H1 (cell line): ENCODE measurements at regions not wholly inside any gene's neighbourhood (a gene's known extent, or its start where the extent isn't known, plus 50 kb on each side); places are given as distances from the start of the nearest gene placed in this dataset.
"Not testable (repeated sequence)": the region's sequence is repeated elsewhere in the genome, so short reads cannot be mapped to it uniquely, and the experiment has no call there.

Experiments
- CTCF ChIA-PET: fragments of 300-600 bp; sonication (Branson Sonifier 250); formaldehyde crosslinking; loops from one replicate; lab custom pipeline; 2021; ENCODE audit not compliant: partially characterized antibody; lab: Charles Lee
- POLR2A ChIA-PET: fragments of 300-600 bp; sonication (Branson Sonifier 250); formaldehyde crosslinking; loops from one replicate; lab custom pipeline; 2021; ENCODE audit warnings: inconsistent platforms; ENCODE audit not compliant: partially characterized antibody; lab: Charles Lee
- DNase-seq, 2 experiments: peaks; one replicate each; pipeline versions ENCODE4 v3.0.0 to v3.0.0-alpha.2; 2010 to 2022; ENCODE audit warnings: low spot score in 2 of 2, low read depth in 1 of 2, mixed read lengths in 1 of 2
- FAIRE-seq: peaks from 2 replicates; lab custom pipeline; 2011; peaks lifted over from hg19 to GRCh38; lab: Jason Lieb, UNC
- H2AFZ ChIP-seq: 2 replicates; pipeline ENCODE4 v1.8.1; 2012; ENCODE audit warnings: low read length, inconsistent platforms
- H2AK5ac ChIP-seq: 2 replicates; pipeline ENCODE4 v1.6.1; 2013; ENCODE audit warnings: low read depth, low read length
- H2BK120ac ChIP-seq: replicated peaks from 2 replicates; pipeline ENCODE3; 2013; ENCODE audit warnings: low read depth, low read length, inconsistent platforms
- H2BK12ac ChIP-seq: 2 replicates; pipeline ENCODE4 v1.6.1; 2013; ENCODE audit warnings: low read depth, low read length
- H2BK15ac ChIP-seq: 2 replicates; pipeline ENCODE4 v1.6.1; 2013; ENCODE audit warnings: low read length
- H2BK20ac ChIP-seq: 2 replicates; pipeline ENCODE4 v1.6.1; 2013; ENCODE audit warnings: low read length
- H2BK5ac ChIP-seq: 2 replicates; pipeline ENCODE4 v1.6.1; 2013; ENCODE audit warnings: low read depth, low read length
- H3K14ac ChIP-seq: 2 replicates; pipeline ENCODE4 v1.6.1; 2013; ENCODE audit warnings: inconsistent platforms; ENCODE audit not compliant: insufficient read length
- H3K18ac ChIP-seq: 2 replicates; pipeline ENCODE4 v1.6.1; 2013; ENCODE audit warnings: low read length; ENCODE audit errors: extremely low read depth
- H3K23ac ChIP-seq: 2 replicates; pipeline ENCODE4 v1.6.1; 2013; ENCODE audit warnings: inconsistent platforms; ENCODE audit not compliant: insufficient read length
- H3K23me2 ChIP-seq: 2 replicates; pipeline ENCODE4 v1.6.1; 2013; ENCODE audit warnings: low read depth, low read length
- H3K27ac ChIP-seq: 2 replicates; pipeline ENCODE4 v1.6.1; 2011; ENCODE audit warnings: low read depth, low read length, inconsistent platforms
- H3K27me3 ChIP-seq, 4 experiments: replicated peaks in 1 of 4; 1 replicate in 1 of 4; 2 replicates in 3 of 4; pipeline versions ENCODE4 v1.6.1 to v1.8.1; 2011 to 2013; ENCODE audit warnings: low read length in 3 of 4, mild to moderate bottlenecking in 3 of 4, inconsistent platforms in 2 of 4, mixed read lengths in 2 of 4, moderate library complexity in 1 of 4; ENCODE audit not compliant: control insufficient read depth in 3 of 4, insufficient read depth in 3 of 4; ENCODE audit errors: extremely low read depth in 1 of 4
- H3K36me3 ChIP-seq, 4 experiments: 2 replicates each; pipeline versions ENCODE4 v1.6.1 to v1.8.1; 2011 to 2013; ENCODE audit warnings: mild to moderate bottlenecking in 4 of 4, low read length in 3 of 4, moderate library complexity in 2 of 4, control low read depth in 1 of 4, inconsistent platforms in 1 of 4; ENCODE audit not compliant: insufficient read depth in 4 of 4, control insufficient read depth in 2 of 4
- H3K4ac ChIP-seq: replicated peaks from 2 replicates; pipeline ENCODE3; 2013; ENCODE audit warnings: low read length, low read depth, mixed read lengths, inconsistent platforms; ENCODE audit not compliant: insufficient read length
- H3K4me1 ChIP-seq, 4 experiments: replicated peaks in 1 of 4; 1 replicate in 1 of 4; 2 replicates in 3 of 4; pipeline versions ENCODE4 v1.6.1 to v1.8.1; 2011 to 2013; ENCODE audit warnings: low read length in 3 of 4, inconsistent platforms in 2 of 4, mixed read lengths in 1 of 4; ENCODE audit not compliant: insufficient read depth in 4 of 4, control insufficient read depth in 3 of 4
- H3K4me2 ChIP-seq, 2 experiments: 2 replicates each; pipeline versions ENCODE4 v1.6.1 to v1.8.1; 2011 to 2013; ENCODE audit warnings: low read depth in 2 of 2, low read length in 2 of 2, control low read depth in 1 of 2, inconsistent platforms in 1 of 2, mild to moderate bottlenecking in 1 of 2; ENCODE audit not compliant: insufficient read depth in 1 of 2
- H3K4me3 ChIP-seq, 4 experiments: fragments of 200-600, 300-600 bp in 1 of 4; sonication (generic), shearing (Covaris generic), sonication (Bioruptor Twin) in 1 of 4; 2 replicates each; pipeline versions ENCODE4 v1.5.1 to v1.8.1; 2011 to 2016; ENCODE audit warnings: low read length in 4 of 4, low read depth in 3 of 4, control low read depth in 2 of 4, inconsistent platforms in 2 of 4, mild to moderate bottlenecking in 2 of 4, mixed read lengths in 1 of 4, moderate library complexity in 1 of 4; ENCODE audit not compliant: insufficient read depth in 2 of 4; ENCODE audit errors: extremely low read depth in 1 of 4
- H3K56ac ChIP-seq: replicated peaks from 2 replicates; pipeline ENCODE3; 2013; ENCODE audit warnings: low read depth, mild to moderate bottlenecking, mixed read lengths, low read length, inconsistent platforms; ENCODE audit not compliant: insufficient read length
- H3K79me1 ChIP-seq: 2 replicates; pipeline ENCODE4 v1.6.1; 2013; ENCODE audit warnings: low read depth, low read length, control low read depth
- H3K79me2 ChIP-seq, 2 experiments: 2 replicates each; pipeline versions ENCODE4 v1.6.1 to v1.8.1; 2012 to 2013; ENCODE audit warnings: low read length in 2 of 2, mild to moderate bottlenecking in 2 of 2, inconsistent platforms in 1 of 2; ENCODE audit not compliant: insufficient read depth in 2 of 2, control insufficient read depth in 1 of 2
- H3K9ac ChIP-seq, 4 experiments: replicated peaks in 1 of 4; 1 replicate in 1 of 4; 2 replicates in 3 of 4; pipeline versions ENCODE4 v1.6.1 to v1.8.1; 2011 to 2013; ENCODE audit warnings: low read depth in 3 of 4, low read length in 3 of 4, control low read depth in 2 of 4, mild to moderate bottlenecking in 2 of 4, moderate library complexity in 2 of 4, inconsistent platforms in 1 of 4; ENCODE audit errors: extremely low read depth in 1 of 4
- H3K9me3 ChIP-seq, 2 experiments: 2 replicates each; pipeline versions ENCODE4 v1.6.1 to v1.8.1; 2012 to 2013; ENCODE audit warnings: mild to moderate bottlenecking in 2 of 2, moderate library complexity in 2 of 2, control low read depth in 1 of 2, inconsistent platforms in 1 of 2, low read depth in 1 of 2, low read length in 1 of 2, mixed read lengths in 1 of 2; ENCODE audit not compliant: insufficient read depth in 2 of 2
- H4K20me1 ChIP-seq, 2 experiments: replicated peaks in 1 of 2; 2 replicates each; pipeline versions ENCODE3 to v1.8.1; 2011 to 2013; ENCODE audit warnings: inconsistent platforms in 2 of 2, low read length in 2 of 2, mild to moderate bottlenecking in 1 of 2; ENCODE audit not compliant: insufficient read depth in 2 of 2, control insufficient read depth in 1 of 2
- H4K5ac ChIP-seq: 2 replicates; pipeline ENCODE4 v1.6.1; 2013; ENCODE audit warnings: low read length, low read depth, mixed read lengths, inconsistent platforms; ENCODE audit not compliant: insufficient read length
- H4K8ac ChIP-seq: 2 replicates; pipeline ENCODE4 v1.8.0; 2013; ENCODE audit warnings: mild to moderate bottlenecking, moderate library complexity, low read length, inconsistent platforms; ENCODE audit not compliant: insufficient read depth; ENCODE audit errors: extremely low read depth
- H4K91ac ChIP-seq: replicated peaks from 2 replicates; pipeline ENCODE3; 2013; ENCODE audit warnings: low read length, mixed read lengths, inconsistent platforms; ENCODE audit not compliant: insufficient read length
- SP1 ChIP-seq: IDR thresholded peaks from 2 replicates; pipeline ENCODE4 v1.6.1; 2011; ENCODE audit warnings: low read depth, low read length
- SP2 ChIP-seq: IDR thresholded peaks from 2 replicates; pipeline ENCODE4 v1.6.1; 2012; ENCODE audit warnings: mild to moderate bottlenecking, low read length, inconsistent platforms
- WGBS, 2 experiments: shearing (Covaris generic) in 1 of 2; methylation state at CpG; one replicate each; pipeline versions ENCODE4 v1.1.6 to v1.1.7; 2013 to 2015; ENCODE audit warnings: low lambda C conversion rate in 2 of 2, mixed read lengths in 2 of 2, inconsistent platforms in 1 of 2, low coverage in 1 of 2, missing lambda C conversion rate in 1 of 2; ENCODE audit not compliant: insufficient replicate concordance in 2 of 2, insufficient coverage in 1 of 2, insufficient read length in 1 of 2; ENCODE audit errors: extremely low coverage in 1 of 2, missing lambda C conversion rate in 1 of 2; 5-methylcytosine and 5-hydroxymethylcytosine counted together

- H3K4me1 ChIP-seq, H2BK20ac ChIP-seq, FAIRE-seq, H3K79me2 ChIP-seq, H3K9me3 ChIP-seq, H3K4me2 ChIP-seq, DNase-seq, H4K8ac ChIP-seq, H3K4ac ChIP-seq, H3K18ac ChIP-seq, H2BK120ac ChIP-seq, H2BK5ac ChIP-seq, CTCF ChIA-PET, H2AFZ ChIP-seq, H4K20me1 ChIP-seq, H3K79me1 ChIP-seq, H3K4me3 ChIP-seq, H3K27me3 ChIP-seq, POLR2A ChIA-PET, H3K27ac ChIP-seq: not testable (repeated sequence)
- peak; percentile 83 for TF ChIP-seq SP1
- peak; percentile 31 for TF ChIP-seq SP2
- TF ChIP-seq, all 59 proteins: peak for 2; not testable (repeated sequence) for 57
- WGBS, 2 experiments: 93% methylated on average over 7 of the region's 8 CpGs; no CpG with 5 or more reads in 1 of the 2 experiments
- H4K91ac ChIP-seq, H4K5ac ChIP-seq, H3K56ac ChIP-seq, H2AK5ac ChIP-seq, H2BK12ac ChIP-seq, H2BK15ac ChIP-seq, H3K23ac ChIP-seq, H3K36me3 ChIP-seq, H3K9ac ChIP-seq, H3K14ac ChIP-seq, H3K23me2 ChIP-seq: not testable (repeated sequence)
Measured at GRCh38 chr15:62683192-62683591, 359.4 kb upstream of the TPM1 start.
